ENCODE measurements at regions not wholly inside any gene's neighbourhood (a gene's known extent, or its start where the extent isn't known, plus 50 kb on each side); places are given as distances from the start of the nearest gene placed in this dataset.
"Not testable (repeated sequence)": the region's sequence is repeated elsewhere in the genome, so short reads cannot be mapped to it uniquely, and the experiment has no call there.

DNA sequence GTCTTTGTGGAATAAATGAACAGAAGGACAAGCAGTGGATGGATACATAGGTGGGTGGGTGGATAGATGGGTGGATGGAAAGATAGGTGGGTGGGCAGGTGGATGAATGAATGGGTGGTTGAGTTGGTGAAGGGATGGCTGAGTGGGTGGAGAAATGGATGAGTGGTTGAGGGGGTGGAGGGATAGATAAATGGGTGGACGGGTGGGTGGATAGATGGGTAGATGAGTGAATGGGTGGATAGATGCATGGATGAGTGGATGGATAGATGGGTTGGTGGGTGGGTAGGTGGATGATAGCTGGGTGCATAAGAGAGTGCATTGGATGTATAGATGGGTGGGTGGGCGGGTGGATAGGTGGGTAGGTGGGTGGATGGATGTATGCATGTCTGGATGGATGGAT is 63.5 kb downstream of the UNC93B1 start:
- not testable (repeated sequence) for DNase-seq

DNA sequence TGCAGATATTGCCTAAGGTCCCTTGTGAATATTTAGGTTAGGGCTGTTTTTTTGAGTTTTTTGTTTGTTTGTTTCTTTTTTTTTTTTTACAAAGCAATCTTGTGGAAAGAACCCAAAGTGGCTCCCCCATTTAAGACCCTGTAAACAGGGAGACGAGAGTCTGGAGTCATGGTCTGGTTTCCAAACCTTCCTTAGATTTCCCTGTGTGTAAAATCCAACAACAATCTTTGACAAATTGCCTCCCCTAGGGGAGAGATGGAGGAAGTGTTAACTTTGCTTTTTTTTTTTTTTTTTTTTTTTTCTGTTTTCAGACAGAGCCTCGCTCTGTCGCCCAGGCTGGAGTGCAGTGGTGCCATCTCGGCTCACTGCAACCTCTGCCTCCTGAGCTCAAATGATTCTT is 64.9 kb downstream of the UNC93B1 start:
- DNase-seq = not testable (repeated sequence)

DNA sequence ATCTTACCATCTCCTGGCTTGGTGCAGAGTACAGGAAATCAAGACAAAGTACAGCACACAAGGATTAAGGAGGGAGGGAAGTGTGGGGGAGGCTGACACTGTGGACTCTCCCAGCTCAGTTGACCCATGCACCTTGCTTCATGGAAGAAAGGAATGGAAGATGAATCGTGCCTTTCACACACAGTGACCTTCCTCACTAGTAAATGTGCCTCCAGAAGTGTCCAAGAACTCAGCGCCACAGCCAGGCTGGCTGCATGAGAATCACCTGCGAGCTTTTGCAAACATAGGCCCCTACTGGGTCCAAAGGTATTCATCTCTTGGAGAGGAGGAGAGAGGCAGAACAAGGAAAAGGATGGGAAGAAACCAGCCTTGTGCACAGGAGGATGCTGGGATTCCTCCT is 65.5 kb downstream of the UNC93B1 start:
- not testable (repeated sequence) for DNase-seq

DNA sequence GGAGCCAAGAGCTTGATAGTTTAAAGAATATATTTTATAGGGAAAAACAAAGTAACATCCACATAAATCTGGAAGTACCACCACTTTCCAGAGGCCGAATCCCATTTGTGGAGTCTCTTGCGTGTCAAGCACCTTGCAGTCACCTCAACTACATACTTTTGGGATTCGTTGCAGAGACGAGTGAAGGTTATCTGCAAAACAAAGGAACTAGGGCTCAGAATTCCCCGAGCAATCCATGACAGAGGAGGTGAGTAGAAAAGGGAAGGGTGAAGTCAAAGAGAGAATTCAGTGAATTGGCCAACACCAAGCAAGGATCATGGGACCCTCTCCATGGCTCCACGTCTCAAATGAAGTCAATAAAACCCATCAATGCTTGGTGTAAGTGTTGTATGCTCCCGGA is 80.3 kb downstream of the UNC93B1 start:
- not testable (repeated sequence) for DNase-seq

DNA sequence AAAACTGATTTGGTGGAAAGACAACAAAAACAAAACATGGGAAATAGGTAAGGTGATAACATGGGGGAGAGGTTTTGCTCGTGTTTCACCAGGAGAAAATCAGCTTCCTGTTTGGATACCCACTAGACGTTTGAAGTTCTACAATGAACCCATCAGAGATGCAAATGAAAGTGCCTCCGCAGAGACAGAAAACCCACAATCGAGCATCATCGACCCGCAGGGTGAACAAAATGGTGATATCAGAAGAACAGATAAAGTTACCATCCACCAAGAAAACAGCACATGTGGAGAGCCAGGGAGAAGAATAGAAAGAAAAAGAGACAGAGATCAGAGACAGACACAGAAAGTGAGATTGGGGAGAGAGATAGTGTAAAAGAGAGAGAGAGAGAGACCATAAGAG is 83.4 kb downstream of the UNC93B1 start:
- DNase-seq = not testable (repeated sequence)

DNA sequence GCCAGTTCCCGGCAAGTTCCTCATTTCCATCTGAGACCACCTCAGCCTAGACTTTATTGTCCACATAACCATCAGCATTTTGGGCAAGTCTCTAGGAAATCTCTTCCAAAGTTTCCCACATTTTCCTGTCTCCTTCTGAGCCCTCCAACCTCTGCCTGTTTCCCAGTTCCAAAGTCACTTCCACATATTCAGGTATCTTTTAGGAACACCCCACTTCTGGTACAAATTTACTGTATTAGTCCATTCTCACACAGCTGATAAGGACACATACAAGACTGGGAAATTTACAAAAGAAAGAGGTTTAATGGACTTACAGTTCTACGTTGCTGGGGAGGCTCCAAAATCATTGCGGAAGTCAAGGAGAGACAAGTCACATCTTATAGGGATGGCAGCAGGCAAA is 91.7 kb downstream of the UNC93B1 start:
- not testable (repeated sequence) for DNase-seq

DNA sequence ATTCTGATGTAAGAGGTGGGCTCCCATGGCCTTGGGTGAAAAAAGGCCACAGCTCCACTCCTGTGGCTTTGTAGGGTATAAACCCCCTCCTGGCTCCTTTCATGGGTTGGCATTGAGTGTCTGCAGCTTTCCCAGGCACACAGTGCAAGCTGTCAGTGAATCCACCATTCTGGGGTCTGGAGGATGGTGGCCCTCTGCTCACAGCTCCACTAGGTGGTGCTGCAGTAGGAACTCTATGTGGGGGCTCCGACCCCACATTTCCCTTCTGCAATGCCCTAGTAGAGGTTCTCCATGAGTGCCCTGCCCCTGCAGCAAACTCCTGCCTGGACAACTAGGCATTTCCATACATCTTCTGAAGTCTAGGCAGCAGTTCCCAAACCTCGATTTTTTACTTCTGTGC is 92.7 kb downstream of the UNC93B1 start:
- DNase-seq = not testable (repeated sequence)

DNA sequence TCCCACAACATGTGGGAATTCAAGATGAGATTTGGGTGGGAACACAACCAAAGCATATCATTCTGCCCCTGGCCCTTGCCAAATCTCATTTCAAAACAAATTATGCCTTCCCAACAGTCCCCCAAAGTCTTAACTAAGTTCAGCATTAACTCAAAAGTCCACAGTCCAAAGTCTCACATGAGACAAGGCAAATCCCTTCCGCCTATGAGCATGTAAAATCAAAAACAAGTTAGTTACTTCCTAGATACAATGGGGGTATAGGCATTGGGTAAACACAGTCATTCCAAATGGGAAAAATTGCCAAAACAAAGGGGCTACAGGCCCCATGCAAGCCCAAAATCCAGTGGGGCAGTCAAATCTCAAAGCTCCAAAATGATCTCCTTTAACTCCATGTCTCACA is 93.1 kb downstream of the UNC93B1 start:
- not testable (repeated sequence) for DNase-seq

DNA sequence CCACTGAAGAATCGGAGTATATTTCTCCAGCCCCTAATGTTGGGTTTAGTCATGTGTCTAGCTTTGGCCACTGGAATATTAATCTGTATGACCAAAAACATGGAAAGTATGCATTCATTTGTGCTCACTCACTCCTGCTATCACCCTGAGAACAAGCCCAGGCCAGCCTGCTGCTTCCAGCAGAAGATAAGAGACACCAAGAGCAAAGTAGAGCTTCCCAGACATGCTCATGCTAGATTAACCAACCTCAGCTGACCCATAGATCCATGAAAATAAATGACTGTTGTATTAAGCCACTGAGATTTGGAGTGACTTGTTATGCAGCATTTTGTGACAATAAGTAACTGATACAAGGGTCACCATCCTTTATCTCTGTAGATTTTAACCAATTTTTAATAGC is 96.9 kb downstream of the UNC93B1 start:
- DNase-seq = not testable (repeated sequence)

DNA sequence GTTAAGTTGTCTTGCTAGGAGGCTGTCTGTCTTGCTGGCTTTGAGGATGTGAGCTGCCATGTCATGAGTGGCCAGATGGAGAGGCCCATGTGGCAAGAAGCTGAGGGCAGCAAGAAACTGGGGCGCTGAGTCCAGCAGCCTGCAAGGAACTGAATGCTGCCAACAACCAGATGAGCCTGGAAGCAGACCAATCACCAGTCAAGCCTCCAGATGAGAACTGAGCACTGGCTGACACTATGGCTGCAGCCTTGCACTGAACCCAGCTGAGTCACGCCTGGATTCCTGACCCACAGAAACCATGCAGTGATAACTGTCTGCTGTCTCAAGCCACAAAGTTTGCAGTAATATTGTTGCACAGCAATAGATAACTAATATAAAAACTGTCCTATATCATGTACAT is 104.4 kb downstream of the UNC93B1 start:
- DNase-seq = not testable (repeated sequence)

DNA sequence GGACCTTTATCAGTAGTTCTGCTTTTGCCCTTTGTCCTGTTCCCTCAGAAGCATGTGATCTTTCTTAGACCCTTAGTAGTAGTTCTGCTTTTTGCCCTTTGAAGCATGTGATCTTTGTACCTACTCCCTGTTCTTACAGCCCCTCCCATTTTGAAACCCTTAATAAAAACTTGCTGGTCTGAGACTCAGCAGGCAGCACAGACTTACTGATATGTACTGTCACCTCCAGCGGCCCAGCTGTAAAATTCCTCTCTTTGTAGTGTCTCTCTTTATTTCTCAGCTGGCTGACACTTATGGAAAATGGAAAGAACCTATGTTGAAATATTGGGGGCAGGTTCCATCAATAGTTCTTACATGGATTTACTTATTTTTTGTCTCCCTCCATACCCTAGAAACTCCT is 110.4 kb downstream of the UNC93B1 start:
- DNase-seq = not testable (repeated sequence)

DNA sequence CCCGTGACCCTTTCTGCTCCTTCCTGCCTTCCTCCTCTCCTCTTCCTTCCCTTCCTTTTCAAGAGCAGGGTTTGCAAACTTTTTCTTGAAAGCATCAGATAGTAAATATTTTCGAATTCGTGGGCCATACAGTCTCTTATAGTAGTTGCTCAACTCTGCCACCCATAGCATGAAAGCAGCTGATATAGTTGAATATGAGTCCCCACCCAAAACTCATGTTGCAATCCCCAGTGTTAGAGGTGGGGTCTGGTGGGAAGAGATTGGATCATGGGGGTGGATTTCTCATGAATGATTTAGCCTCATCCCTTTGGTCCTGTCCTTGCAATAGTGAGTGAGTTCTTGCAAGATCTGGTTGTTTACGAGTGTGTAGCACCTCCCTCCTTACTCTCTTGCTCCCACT is 114.3 kb downstream of the UNC93B1 start:
- not testable (repeated sequence) for DNase-seq

DNA sequence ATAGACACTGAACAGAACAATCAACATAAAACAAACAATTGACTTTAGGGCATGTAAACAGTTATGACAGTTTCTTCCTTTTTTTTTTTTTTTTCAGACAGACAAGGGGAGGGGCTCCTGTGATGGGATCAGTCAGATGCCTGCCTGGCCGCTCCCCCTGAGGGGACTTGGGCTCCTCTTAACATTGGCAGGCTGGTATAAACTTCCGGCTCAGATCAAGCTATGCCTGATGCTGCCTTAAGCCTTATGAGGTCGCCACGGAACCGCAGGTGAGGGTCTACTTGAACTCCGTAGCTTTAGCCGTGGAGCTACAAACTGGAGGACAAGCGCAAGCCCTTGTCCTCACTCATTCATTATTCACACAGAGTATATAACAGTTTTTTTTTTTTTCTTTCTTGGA is 115.8 kb downstream of the UNC93B1 start:
- not testable (repeated sequence) for DNase-seq

DNA sequence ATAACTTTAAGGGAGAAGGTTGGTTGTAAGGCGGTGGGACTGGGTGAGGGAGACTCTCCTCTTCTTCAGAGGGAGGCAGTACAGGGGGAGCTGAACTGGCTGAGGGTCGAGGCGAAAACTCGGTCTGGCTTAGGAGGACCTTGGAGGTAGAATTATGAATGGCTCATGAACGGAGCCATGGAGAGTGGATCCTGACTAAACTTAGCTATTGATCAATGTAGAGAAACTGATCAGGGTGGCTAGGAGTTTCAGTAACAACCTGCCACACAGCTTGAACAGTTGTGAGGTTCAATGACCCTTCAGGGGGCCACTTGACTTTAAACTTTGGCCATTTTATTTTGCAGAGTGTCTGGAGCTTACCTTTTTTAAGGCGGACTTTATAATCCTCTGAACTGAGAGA is 117.2 kb downstream of the UNC93B1 start:
- DNase-seq = not testable (repeated sequence)

DNA sequence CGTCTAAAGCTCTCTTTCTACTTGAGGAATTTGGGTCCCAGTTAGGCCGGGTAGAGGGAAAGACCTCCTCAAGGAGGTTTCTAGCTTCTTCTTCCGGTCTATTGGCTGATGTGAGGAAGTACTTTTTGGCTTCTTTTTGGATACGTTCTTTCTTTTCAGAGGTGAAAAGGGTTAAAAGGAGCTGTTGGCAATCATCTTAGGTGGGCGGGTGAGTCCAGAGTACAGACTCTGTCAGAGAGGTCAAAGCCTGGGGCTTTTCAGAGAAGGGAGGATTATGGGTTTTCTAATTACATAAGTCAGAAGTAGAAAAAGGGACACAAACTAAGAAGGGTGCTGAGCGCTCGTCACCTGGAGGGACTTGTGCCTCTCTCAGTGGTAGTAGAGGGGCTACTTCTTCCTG is 117.7 kb downstream of the UNC93B1 start:
- DNase-seq = not testable (repeated sequence)

DNA sequence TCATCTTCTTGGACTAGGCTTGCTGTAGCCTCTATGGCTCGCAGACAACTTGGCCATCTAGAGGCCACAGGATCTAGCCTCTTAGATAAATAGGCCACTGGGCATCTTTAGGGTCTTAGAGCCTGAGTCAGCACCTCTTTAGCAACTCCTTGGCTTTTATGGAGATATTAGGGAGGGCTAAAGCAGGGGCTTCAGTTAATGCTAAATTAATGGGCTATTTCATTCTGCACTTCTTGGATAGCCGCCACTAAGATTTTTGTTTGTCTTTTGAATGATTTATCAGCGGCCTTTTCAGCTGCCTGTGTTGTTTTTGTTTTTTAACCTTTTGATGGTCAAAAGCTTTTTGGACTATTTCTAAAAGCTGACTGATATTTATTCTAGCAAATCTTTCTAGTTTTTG is 118.3 kb downstream of the UNC93B1 start:
- DNase-seq = not testable (repeated sequence)

DNA sequence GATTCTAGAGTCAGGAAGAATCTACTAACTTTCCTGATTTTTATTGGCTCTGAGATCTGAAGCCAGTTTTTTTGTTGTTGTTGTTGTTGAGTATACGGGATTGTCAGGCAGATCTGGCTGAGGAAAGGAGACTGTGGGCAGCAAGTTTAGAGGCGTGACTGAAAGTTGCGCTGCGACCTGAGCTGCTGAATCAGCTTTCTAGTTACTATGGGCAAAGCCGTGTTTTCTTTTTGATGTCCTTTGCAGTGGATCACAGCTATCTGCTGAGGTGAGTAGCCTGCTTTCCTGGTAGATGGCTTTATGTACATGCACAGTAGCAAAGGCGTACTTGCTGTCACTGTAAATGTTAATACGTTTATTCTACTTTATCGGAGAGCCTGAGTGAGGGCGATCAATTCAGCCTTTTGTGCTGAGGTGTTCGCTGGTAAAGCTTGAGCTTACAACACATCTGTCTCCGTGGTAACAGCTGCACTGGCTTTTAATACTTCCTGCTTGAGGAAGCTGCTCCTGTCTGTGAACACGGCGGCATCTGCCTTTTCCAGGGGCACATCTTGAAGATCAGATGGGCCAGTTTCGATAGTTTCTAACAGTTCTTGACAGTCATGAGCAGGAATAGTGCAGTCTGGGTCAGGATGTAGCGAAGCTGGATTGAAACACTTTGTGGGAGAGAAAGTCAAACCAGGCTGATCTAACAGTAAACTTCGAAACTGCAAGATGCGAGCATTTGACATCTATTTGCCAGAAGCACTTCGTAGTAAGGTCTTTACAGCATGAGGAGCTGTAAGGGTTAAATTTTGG is 118.9 kb downstream of the UNC93B1 start:
- not testable (repeated sequence) for DNase-seq

DNA sequence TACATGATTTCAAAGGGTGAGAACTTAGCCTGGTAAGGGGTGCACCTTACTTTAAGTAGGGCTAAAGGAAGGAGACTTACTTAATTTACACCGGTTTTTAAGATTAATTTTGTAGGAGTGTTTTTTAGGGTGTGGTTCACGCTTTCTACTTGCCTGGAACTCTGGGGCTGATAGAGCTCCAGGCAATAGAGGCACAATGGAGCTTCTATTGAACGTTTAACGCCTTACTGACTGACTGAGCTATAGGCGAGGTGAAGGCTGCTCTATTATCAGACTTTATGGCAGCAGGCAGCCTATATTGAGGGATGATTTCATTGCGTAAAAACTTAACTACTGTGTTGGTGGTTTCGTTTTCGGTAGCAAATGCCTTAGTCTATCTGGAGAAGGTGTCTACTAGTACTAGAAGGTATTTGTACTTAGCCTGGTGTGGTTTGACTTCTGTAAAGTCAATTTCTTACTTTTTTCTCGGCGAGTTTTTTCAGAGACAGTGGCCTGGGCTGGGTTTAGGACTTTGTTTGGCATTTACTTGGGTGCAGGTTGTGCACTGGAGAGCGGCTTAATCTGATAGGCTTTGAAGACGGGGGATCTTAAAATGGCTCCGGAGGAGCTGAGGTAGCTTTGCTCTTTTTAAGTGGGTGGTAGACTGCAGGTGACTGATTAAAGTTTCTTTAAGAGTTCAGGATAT is 119.7 kb downstream of the UNC93B1 start:
- not testable (repeated sequence) for DNase-seq

DNA sequence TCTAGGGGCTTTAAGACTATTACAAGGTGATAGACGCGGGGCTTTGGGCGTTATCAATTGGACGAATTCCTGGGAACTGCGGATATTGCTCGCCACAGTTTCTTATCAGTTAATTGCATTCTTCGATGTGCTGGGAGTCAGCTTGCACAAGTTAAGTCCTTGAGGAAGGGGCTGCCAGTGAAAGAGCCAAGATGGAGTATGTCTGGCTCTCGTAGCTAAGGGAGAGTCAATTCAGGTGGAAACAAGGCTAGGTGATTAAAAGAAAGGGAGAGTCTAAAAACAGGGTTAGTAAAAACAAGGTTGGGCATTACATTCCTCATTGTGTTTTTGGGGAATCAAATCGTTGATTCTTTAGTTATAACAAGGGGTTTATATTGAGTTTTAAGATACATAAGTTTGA is 121.6 kb downstream of the UNC93B1 start:
- DNase-seq = not testable (repeated sequence)

DNA sequence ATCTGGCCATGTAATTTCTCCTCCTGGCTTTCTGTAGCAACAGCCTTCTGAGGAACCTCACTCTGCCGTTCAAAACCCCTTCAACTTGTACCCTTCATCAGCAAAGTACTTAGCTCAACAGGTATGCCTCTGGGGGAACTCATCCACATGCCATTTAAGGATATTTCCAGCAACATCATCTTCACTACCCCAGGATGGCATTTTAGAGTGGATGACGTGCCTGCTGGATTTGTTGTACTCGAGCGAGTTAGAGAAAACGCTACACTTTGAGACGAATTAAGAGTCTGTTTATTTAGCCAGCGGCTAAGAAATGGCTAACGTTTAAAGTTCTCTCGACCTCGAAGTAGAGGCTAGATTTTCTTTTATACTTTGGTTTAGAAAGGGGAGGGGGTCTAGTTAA is 122.1 kb downstream of the UNC93B1 start:
- DNase-seq = not testable (repeated sequence)

DNA sequence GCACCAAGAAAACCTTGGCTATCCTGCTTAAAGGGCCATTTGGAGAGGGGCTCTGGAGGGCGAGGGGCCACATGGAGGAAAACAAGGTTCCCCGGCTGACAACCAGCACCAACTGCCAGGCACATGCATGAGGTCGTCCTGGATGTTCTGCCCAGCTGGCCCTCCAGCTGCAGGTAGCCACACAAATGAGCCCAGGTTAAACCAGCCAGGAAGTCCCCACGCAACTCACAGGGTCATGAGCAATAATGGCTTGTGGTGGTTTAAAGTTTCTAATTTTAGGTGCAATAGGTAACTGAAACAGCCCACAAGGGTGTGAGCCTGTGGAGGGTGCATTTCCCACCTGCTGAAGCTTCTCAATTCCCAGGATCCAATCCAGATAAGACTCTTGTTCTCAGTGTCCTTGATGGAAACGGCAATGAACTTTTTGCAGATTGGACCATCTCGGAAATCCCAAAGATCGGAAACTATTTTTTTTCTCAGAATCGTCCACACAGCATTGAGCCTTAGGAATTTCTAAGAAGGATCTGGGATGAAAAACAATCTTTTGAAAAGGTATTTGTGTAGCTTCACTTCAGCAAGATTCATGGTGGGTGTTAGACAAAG is 123.2 kb downstream of the UNC93B1 start:
- DNase-seq = not testable (repeated sequence)

DNA sequence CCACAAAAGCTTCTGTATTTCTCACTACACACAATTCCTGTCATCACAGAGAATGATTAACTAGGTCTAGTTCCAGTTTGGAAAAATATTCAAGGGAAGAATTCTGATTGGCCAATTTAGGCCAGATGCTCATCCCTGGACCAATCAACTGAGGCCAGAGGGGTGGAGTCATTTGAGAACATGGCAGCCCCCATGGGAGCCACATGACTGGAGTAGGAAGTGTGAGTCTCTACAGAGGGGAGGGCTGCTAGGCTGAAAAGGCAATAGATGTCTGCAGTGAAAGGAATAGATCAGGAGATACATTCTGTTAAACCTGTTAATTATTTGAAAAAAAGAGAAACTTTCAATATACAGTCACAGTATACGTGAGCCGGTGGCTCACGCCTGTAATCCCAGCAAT is 125.2 kb downstream of the UNC93B1 start:
- not testable (repeated sequence) for DNase-seq

DNA sequence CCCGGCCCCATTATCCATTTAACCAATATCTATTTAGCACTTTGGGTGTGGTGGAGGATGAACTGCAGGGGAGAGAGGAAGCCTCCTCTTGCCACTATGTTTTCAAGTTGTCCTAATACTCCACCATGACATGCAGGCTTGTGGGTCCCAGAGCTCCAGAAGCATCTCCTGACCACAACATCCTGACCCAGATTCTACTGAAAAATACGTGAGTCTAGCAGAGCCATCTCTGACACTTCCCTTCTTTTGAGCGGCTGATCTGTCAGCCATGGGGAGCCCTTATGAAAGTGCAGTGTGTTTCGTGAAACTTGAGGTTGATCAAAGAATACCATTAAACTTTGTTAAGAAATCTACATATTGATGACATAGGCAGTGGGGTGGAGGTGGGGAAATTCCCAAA is 126.6 kb downstream of the UNC93B1 start:
- DNase-seq = not testable (repeated sequence)

DNA sequence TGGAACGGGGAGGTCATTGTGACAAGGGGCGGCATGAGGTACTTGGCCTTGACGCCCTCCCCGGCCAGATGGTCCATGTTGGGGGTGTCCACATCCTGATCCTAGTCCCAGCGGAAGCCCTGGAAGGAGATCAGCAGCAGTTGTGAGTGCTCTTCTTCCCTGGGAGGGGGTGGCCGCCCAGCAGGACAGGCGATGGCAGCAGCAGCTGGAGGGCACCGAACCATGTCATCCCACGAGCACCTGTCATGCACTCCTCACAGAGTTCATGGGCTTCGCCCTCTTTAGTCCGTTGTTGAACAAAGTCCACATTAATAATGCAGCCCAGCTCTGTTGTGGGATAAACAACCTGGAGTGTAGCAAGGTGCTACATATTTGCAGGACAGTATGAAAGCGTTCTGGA is 130.7 kb downstream of the UNC93B1 start:
- DNase-seq = not testable (repeated sequence)
